ENCODE measurements at regions not wholly inside any gene's neighbourhood (a gene's known extent, or its start where the extent isn't known, plus 50 kb on each side); places are given as distances from the start of the nearest gene placed in this dataset.

- in situ Hi-C loops (cut with HindIII; ENCODE audit: low pct_ligation_motif_present, low sequenced_read_pairs), result no loop called here
- Histone ChIP-seq H3K27me3 (replicated peaks) (no peaks in the 10 kb centered on the region), H3K27ac (no peak overlapping the region), H3K36me3 (replicated peaks) (no peaks in the 10 kb centered on the region), H3K4me3 (ENCODE audit: low read depth, low read length) (no peak overlapping the region)
- DNase-seq, result no peak
- TF ChIP-seq CTCF (IDR thresholded peaks at IDR 0.05; ENCODE audit: low read depth, low read length, missing control alignments), result no peak
Measured at GRCh38 chr1:87524021-87524754, 195.5 kb downstream of the LMO4 start.

DNA sequence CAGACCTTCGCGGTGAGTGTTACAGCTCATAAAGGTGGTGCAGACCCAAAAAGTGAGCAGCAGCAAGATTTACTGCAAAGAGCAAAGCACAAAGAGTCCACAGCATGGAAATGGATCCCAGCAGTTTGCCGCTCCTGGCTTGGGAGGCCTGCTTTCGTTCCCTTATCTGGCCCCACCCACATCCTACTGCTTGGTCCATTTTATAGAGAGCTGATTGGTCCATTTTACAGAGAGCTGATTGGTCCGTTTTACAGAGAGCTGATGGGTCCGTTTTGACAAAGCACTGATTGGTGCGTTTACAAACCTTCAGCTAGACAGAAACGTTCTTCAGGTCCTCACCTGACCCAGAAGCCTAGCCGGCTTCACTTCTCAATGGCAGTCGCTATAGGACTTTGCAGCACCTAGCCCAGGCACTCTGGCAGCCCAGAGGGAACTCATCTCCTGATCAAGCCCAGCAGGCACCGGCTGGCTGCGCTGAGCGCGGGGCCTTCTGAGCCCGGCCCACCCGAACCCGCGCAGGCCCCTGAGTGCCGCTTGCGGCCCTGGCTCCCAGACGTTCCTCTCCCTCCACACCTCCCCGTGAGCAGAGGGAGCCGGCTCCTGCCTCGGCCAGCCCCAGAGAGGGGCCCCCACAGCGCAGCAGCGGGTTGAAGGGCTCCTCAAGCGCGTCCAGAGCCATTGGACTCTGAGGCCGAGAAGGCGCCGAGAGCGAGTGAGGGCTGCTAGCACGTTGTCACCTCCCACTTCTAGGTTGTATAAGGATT, 200.3 kb downstream of the LMO4 start:
- Histone ChIP-seq H3K36me3 (replicated peaks) (no peaks in the 10 kb centered on the region), H3K27ac (no peak overlapping the region), H3K4me3 (ENCODE audit: low read depth, low read length) (no peak overlapping the region), H3K27me3 (replicated peaks) (no peaks in the 10 kb centered on the region)
- in situ Hi-C loops (cut with HindIII; ENCODE audit: low pct_ligation_motif_present, low sequenced_read_pairs), result no loop called here
- TF ChIP-seq CTCF (IDR thresholded peaks at IDR 0.05; ENCODE audit: low read depth, low read length, missing control alignments), result no peak
- DNase-seq, result no peak

- Histone ChIP-seq H3K4me3 (ENCODE audit: low read depth, low read length) (no peak overlapping the region), H3K27ac (no peak overlapping the region), H3K36me3 (replicated peaks) (no peaks in the 10 kb centered on the region), H3K27me3 (replicated peaks) (no peaks in the 10 kb centered on the region)
- in situ Hi-C loops (cut with HindIII; ENCODE audit: low pct_ligation_motif_present, low sequenced_read_pairs), result no loop called here
- TF ChIP-seq CTCF (IDR thresholded peaks at IDR 0.05; ENCODE audit: low read depth, low read length, missing control alignments), result no peak
- no peak for DNase-seq
Measured at GRCh38 chr1:87530042-87530807, 201.5 kb downstream of the LMO4 start.

- TF ChIP-seq CTCF (IDR thresholded peaks at IDR 0.05; ENCODE audit: low read depth, low read length, missing control alignments), result no peak
- Histone ChIP-seq H3K27ac (no peak overlapping the region), H3K27me3 (replicated peaks) (no peaks in the 10 kb centered on the region), H3K36me3 (replicated peaks) (no peaks in the 10 kb centered on the region), H3K4me3 (ENCODE audit: low read depth, low read length) (no peak overlapping the region)
- in situ Hi-C loops (cut with HindIII; ENCODE audit: low pct_ligation_motif_present, low sequenced_read_pairs), result no loop called here
- no peak for DNase-seq
Measured at GRCh38 chr1:87535551-87535950, 206.9 kb downstream of the LMO4 start.

GRCh38 chr1:87539147-87539546, 210.5 kb downstream of the LMO4 start:
- DNase-seq, result no peak
- H3K36me3 ChIP-seq (replicated peaks), result no peaks in the 10 kb centered on the region
- no peak overlapping the region for H3K27ac ChIP-seq
- TF ChIP-seq CTCF (IDR thresholded peaks at IDR 0.05; ENCODE audit: low read depth, low read length, missing control alignments), result no peak
- no peaks in the 10 kb centered on the region for H3K27me3 ChIP-seq (replicated peaks)
- no peak overlapping the region for H3K4me3 ChIP-seq (ENCODE audit: low read depth, low read length)
- in situ Hi-C loops (cut with HindIII; ENCODE audit: low pct_ligation_motif_present, low sequenced_read_pairs), result no loop called here

Measured in brain microvascular endothelial cell (primary cell).